Right atrium auricular region (tissue), 2 donors: ENCODE measurements at regions not wholly inside any gene's neighbourhood (a gene's known extent, or its start where the extent isn't known, plus 50 kb on each side); places are given as distances from the start of the nearest gene placed in this dataset.

ENCODE experiments used
- DNase-seq: peaks from one replicate; pipeline ENCODE4 v3.0.0-alpha.2; 2019; ENCODE audit warnings: low spot score
- H3K27ac ChIP-seq, 2 donors: fragments of 200-600 bp; sonication (generic); 1 replicate in 1 of 2; 2 replicates in 1 of 2; pipeline ENCODE4 v1.5.1; 2016 to 2019
- H3K27me3 ChIP-seq, 2 donors: fragments of 200-600 bp; sonication (generic); one replicate each; pipeline versions ENCODE4 v1.5.1 to v1.6.0; 2017 to 2019
- H3K36me3 ChIP-seq: fragments of 200-600 bp; sonication (generic); one replicate; pipeline ENCODE4 v1.5.1; 2016
- H3K4me1 ChIP-seq, 2 donors: fragments of 200-600 bp; sonication (generic); one replicate each; pipeline versions ENCODE4 v1.5.1 to v1.6.0; 2017 to 2019
- H3K4me3 ChIP-seq, 2 donors: fragments of 200-600 bp; sonication (generic); 1 replicate in 1 of 2; 2 replicates in 1 of 2; pipeline ENCODE4 v1.5.1; 2017 to 2019; ENCODE audit warnings: mild to moderate bottlenecking in 1 of 2, moderate library complexity in 1 of 2
- H3K9me3 ChIP-seq, 2 donors: fragments of 200-600 bp; sonication (generic); one replicate each; pipeline ENCODE4 v1.5.1; 2019
- TF ChIP-seq, protein P1 (sequence below), 2 donors: fragments of 200-600 bp; sonication (generic); IDR thresholded peaks; one replicate each; pipeline ENCODE4 v1.5.1; 2019; ENCODE audit warnings: antibody characterized with exemption in 2 of 2

- TF ChIP-seq, protein P1, sequence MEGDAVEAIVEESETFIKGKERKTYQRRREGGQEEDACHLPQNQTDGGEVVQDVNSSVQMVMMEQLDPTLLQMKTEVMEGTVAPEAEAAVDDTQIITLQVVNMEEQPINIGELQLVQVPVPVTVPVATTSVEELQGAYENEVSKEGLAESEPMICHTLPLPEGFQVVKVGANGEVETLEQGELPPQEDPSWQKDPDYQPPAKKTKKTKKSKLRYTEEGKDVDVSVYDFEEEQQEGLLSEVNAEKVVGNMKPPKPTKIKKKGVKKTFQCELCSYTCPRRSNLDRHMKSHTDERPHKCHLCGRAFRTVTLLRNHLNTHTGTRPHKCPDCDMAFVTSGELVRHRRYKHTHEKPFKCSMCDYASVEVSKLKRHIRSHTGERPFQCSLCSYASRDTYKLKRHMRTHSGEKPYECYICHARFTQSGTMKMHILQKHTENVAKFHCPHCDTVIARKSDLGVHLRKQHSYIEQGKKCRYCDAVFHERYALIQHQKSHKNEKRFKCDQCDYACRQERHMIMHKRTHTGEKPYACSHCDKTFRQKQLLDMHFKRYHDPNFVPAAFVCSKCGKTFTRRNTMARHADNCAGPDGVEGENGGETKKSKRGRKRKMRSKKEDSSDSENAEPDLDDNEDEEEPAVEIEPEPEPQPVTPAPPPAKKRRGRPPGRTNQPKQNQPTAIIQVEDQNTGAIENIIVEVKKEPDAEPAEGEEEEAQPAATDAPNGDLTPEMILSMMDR (IDR thresholded peaks at IDR 0.05): no peak
- no peak for DNase-seq
- no peaks in the 10 kb centered on the region for H3K36me3 ChIP-seq
- H3K9me3 ChIP-seq: no peaks in the 10 kb centered on the region
- no peak overlapping the region for H3K4me3 ChIP-seq
- H3K27me3 ChIP-seq: no peaks in the 10 kb centered on the region
- no peaks in the 10 kb centered on the region for H3K4me1 ChIP-seq
- no peak overlapping the region for H3K27ac ChIP-seq
These were observed 92.9 kb upstream of the THY1 start for GRCh38 chr11:119515771-119516400.

DNA sequence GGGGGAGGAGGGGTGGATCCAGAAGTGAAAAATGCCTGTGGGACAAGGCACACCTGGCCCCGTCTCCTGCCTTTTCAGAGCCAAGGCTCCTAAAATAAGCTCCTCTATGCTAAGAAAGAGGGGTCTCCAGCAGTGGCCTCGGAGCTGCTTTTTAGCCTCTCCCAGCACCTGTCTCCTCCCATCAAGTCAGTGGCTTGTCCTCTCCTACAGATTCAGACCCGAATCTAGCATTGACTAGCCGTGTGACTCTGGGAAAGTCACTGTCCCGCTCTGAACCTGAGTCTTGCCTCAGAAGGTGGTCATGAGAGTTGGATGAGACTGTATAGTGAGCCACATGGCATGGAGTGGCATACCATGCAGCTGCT lies 90.8 kb upstream of the THY1 start:
- H3K4me1 ChIP-seq: no peaks in the 10 kb centered on the region
- no peak overlapping the region for H3K4me3 ChIP-seq
- H3K36me3 ChIP-seq: no peaks in the 10 kb centered on the region
- H3K27ac ChIP-seq: no peak overlapping the region
- TF ChIP-seq, protein P1 (IDR thresholded peaks at IDR 0.05): no peak
- DNase-seq: no peak
- H3K9me3 ChIP-seq: no peaks in the 10 kb centered on the region
- H3K27me3 ChIP-seq: no peaks in the 10 kb centered on the region

- Histone ChIP-seq H3K27me3 (no peaks in the 10 kb centered on the region), H3K36me3 (no peaks in the 10 kb centered on the region), H3K27ac (no peak overlapping the region), H3K4me1 (no peaks in the 10 kb centered on the region), H3K4me3 (no peak overlapping the region), H3K9me3 (no peaks in the 10 kb centered on the region)
- no peak for DNase-seq
- TF ChIP-seq, protein P1 (IDR thresholded peaks at IDR 0.05): no peak
These were observed 90.3 kb upstream of the THY1 start for GRCh38 chr11:119513131-119513805.

GRCh38 chr11:119512369-119512768 lies 89.4 kb upstream of the THY1 start:
- TF ChIP-seq, protein P1 (IDR thresholded peaks at IDR 0.05): no peak
- Histone ChIP-seq H3K4me3 (no peak overlapping the region), H3K4me1 (no peaks in the 10 kb centered on the region), H3K36me3 (no peaks in the 10 kb centered on the region), H3K27ac (no peak overlapping the region), H3K27me3 (no peaks in the 10 kb centered on the region), H3K9me3 (no peaks in the 10 kb centered on the region)
- no peak for DNase-seq

DNA sequence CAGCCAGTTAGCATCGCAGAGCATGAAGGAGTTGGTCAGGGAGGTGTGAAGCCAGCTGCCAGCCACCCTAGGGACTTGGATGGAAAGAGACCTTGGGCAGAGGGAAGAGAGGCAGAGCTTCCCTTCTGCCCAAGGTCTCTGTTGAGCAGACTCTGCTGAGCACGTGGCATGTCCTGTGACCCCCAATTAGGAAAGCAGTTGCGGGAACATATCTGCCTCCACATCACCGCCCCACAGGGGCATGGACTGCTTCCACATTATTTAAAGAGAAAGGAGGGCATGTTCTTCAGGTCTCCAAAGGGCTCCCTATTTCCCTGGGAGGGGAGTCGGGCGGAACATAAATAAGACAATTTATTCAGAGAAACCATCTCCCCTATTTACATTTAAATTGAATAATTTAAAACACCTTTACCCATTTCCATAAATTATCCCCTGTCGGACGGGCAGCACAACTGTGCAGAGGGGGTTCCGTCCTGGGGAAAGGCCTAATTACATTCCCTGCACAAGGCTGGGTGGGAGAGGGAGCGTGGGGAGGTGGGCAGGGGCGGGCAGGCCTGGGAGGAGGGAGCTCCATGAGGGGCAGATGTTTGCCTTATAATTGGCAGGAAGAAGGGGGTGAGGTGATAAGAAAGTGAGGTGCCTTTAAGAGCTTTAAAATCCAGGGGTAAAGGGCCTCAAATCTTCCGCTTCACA lies 88.8 kb upstream of the THY1 start:
- H3K36me3 ChIP-seq: no peaks in the 10 kb centered on the region
- no peaks in the 10 kb centered on the region for H3K27me3 ChIP-seq

More for the DNA sequence above, 88.8 kb upstream of the THY1 start:
- Histone ChIP-seq H3K9me3 (no peaks in the 10 kb centered on the region), H3K27ac (no peak overlapping the region), H3K4me3 (no peak overlapping the region), H3K4me1 (no peaks in the 10 kb centered on the region)
- TF ChIP-seq, protein P1 (IDR thresholded peaks at IDR 0.05): no peak
- DNase-seq: no peak
